IPS-18a (cell line): ENCODE measurements at regions not wholly inside any gene's neighbourhood (a gene's known extent, or its start where the extent isn't known, plus 50 kb on each side); places are given as distances from the start of the nearest gene placed in this dataset.
"Not testable (repeated sequence)": the region's sequence is repeated elsewhere in the genome, so short reads cannot be mapped to it uniquely, and the experiment has no call there.

Source experiments
- H3K27ac ChIP-seq: one replicate; pipeline ENCODE4 v1.5.1; 2013; ENCODE audit warnings: low read length
- H3K27me3 ChIP-seq: one replicate; pipeline ENCODE4 v1.6.1; 2013; ENCODE audit warnings: mild to moderate bottlenecking, low read length; ENCODE audit not compliant: control insufficient read depth, insufficient read depth
- H3K36me3 ChIP-seq: one replicate; pipeline ENCODE4 v1.6.1; 2013; ENCODE audit warnings: low read depth, low read length; ENCODE audit not compliant: control insufficient read depth
- H3K4me1 ChIP-seq: one replicate; pipeline ENCODE4 v1.6.1; 2013; ENCODE audit warnings: low read depth, low read length; ENCODE audit not compliant: control insufficient read depth
- H3K4me3 ChIP-seq: one replicate; pipeline ENCODE4 v1.5.1; 2013; ENCODE audit warnings: low read length
- H3K9ac ChIP-seq: one replicate; pipeline ENCODE4 v1.6.1; 2013; ENCODE audit warnings: mild to moderate bottlenecking, low read length, moderate library complexity
- H3K9me3 ChIP-seq: one replicate; pipeline ENCODE4 v1.6.1; 2013; ENCODE audit warnings: low read depth, low read length; ENCODE audit not compliant: control insufficient read depth

DNA sequence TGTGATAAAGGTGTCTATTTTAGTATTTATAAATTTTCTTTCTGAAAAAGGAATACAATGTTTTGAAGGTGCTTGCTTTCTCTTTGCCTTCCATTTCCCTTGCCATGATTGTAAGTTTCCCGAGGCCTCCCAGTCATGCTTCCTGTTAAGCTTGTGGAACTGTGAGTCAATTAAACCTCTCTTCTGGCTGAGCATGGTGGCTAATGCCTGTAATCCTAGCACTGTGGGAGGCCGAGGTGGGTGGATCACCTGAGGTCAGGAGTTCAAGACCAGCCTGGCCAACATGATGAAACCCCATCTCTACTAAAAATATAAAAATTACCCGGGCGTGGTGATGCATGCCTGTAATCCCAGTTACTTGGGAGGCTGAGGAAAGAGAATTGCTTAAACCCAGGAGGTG is 187.7 kb downstream of the C9orf152 start:
- not testable (repeated sequence) for H3K9ac ChIP-seq, H3K27me3 ChIP-seq, H3K27ac ChIP-seq, H3K9me3 ChIP-seq, H3K4me1 ChIP-seq, H3K4me3 ChIP-seq, H3K36me3 ChIP-seq

DNA sequence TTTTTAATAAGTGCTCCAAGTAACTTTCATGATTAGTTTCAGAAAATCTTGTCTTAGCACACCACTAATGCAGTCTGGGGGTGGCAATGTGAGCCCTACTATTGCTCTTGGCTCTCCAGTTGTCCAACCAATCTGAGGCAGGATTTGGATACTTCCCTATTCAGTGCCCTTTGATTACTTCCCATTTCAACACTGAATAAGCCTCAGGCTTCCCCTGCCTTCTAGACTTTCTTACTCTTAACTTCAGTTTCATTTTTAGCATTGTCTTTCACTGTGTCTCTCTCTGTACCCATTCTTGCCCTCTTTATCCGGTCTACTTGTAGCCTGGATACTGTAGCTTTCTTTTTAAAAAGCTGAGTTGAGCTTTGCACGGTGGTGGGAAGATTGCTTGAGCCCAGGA is 186.1 kb downstream of the C9orf152 start:
- Histone ChIP-seq H3K4me3 (no peak overlapping the region), H3K9ac (no peak overlapping the region), H3K27me3 (no peaks in the 10 kb centered on the region), H3K9me3 (no peaks in the 10 kb centered on the region), H3K4me1 (peaks cover 2% of the 10 kb centered on the region), H3K27ac (no peak overlapping the region), H3K36me3 (no peaks in the 10 kb centered on the region)

DNA sequence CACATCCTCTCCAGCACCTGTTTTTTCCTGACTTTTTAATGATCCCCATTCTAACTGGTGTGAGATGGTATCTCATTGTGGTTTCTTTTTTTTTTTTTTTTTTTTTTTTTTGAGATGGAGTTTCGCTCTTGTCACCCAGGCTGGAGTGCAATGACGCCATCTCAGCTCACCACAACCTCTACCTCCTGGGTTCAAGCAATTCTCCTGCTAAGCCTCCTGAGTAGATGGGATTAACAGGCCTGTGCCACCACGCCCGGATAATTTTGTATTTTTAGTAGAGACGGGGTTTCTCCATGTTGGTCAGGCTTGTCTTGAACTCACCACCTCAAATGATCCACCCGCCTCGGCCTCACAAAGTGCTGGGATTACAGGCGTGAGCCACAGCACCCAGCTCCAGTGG is 184.7 kb downstream of the C9orf152 start:
- peaks cover 15% of the 10 kb centered on the region for H3K4me1 ChIP-seq
- not testable (repeated sequence) for H3K9me3 ChIP-seq, H3K27me3 ChIP-seq, H3K4me3 ChIP-seq, H3K36me3 ChIP-seq, H3K9ac ChIP-seq, H3K27ac ChIP-seq

DNA sequence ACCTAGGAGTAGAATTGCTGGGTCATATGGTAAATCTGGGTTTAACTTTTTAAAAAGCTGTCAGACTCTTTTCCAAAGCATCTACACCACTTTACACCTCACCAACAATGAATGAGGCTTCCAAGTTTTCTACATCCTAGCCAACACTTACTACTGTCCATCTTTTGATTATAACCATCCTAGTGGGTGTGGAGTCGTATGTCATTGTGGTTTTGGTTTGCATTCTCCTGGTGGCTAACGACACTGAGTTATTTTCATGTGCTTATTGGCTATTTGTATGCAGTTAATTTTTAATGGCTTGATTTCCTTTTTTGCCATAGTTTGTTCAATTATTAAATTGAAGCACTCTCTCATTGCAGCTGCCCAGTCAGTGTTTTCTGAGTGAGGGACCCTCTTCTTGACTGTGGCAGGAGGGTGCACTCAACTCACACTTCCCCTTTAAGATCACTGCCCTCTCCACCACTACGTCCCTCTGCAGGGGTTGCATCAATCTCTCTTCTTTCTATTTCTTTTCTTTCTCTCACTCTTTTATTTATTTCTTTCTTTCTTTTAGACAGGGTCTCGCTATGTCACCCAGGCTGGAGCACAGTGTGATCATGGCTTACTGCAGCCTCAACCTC is 182.3 kb downstream of the C9orf152 start:
- Histone ChIP-seq H3K27ac (no peak overlapping the region), H3K27me3 (no peaks in the 10 kb centered on the region), H3K36me3 (no peaks in the 10 kb centered on the region), H3K4me3 (no peak overlapping the region), H3K9ac (no peak overlapping the region), H3K4me1 (peaks cover 16% of the 10 kb centered on the region), H3K9me3 (no peaks in the 10 kb centered on the region)

DNA sequence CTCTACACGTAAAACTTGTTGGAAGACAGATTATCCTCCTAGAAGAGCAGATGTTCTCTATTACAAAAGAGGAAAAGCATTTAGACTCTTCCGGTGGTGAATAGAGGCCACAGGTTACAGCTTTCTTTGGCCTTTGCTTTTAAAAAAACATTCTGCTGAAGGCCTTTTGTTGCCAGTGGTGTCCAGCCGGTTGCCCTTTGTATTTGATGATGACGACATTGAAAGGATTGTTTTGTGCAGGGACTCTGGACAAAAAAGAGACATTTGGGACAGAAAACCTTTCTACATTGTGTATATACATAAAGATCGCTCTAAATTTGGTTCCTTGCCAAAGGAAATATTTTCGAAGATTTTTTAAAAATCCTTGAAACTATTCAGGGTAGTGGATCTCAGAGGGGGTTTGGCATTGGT is 180.3 kb downstream of the C9orf152 start:
- no peaks in the 10 kb centered on the region for H3K9me3 ChIP-seq
- H3K9ac ChIP-seq: peak overlapping the region; percentile 26
- H3K36me3 ChIP-seq: no peaks in the 10 kb centered on the region
- H3K27ac ChIP-seq: no peak overlapping the region
- H3K4me3 ChIP-seq: no peak overlapping the region
- peaks cover 16% of the 10 kb centered on the region for H3K4me1 ChIP-seq
- H3K27me3 ChIP-seq: no peaks in the 10 kb centered on the region

DNA sequence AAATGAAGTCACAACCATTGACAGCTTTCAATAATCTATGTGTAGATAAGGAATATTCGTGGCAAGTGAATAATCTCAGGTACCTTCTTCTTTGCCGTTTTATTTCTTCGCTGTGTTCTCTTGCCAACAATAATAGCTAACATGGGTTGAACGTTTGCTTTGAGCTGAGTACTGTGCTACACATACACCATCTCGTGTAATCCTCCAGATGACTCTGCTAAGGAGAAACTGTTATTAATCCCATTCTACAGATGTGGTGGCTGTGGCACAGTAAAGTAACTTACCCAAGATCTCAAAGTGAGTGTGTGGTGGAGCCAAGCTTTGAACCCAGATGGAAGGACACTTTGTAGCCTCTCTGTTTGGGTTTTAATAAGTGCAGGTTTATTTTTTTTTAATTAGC is 179.7 kb downstream of the C9orf152 start:
- no peak overlapping the region for H3K27ac ChIP-seq
- H3K36me3 ChIP-seq: no peaks in the 10 kb centered on the region
- H3K9me3 ChIP-seq: no peaks in the 10 kb centered on the region
- H3K4me1 ChIP-seq: peaks cover 16% of the 10 kb centered on the region
- H3K4me3 ChIP-seq: no peak overlapping the region
- no peak overlapping the region for H3K9ac ChIP-seq
- H3K27me3 ChIP-seq: no peaks in the 10 kb centered on the region

DNA sequence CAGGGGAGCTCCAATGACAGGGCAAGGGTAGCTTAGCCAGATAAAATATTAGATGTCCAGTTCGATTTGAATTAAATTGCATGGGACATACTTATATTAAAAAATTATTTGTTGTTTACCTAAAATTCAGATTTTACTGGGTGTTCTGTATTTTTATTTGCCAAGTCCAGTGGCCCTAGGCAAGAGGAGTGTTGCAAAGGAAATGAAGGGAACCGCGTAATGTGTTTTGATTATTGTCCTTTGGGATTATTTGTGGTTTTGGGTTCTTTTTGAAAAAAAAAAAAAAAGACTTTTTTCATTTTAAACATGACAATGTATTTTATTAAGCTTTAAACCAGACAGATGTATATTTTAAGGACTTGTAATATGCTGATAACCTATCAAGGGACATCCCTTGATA is 179.3 kb downstream of the C9orf152 start:
- Histone ChIP-seq H3K27me3 (no peaks in the 10 kb centered on the region), H3K4me1 (peaks cover 16% of the 10 kb centered on the region)

DNA sequence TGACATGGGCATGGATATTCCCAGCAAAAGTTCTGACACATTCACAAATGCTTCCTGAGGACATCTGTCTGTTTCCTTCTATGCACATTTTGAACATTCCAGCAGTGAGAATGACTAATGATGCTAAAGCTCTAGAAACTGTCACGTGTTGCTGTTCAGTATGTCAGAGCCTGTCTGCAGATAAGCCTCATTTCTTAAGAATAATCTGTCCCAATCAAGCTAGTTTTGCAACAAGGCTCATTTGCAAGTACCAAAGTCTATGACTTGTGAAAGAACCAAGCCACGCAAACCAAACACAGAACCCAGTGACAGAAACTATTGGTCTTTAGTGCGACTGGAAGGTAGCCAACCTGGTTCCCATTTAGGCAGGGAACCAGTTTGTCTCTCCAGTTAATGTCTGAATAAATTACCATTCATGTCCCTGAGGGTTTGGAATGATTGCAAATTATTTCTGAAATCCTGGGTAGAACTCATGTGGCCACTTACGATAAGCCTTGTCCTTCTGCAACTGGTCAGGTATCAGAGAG is 178.5 kb downstream of the C9orf152 start:
- H3K27ac ChIP-seq: no peak overlapping the region
- H3K9me3 ChIP-seq: no peaks in the 10 kb centered on the region
- H3K27me3 ChIP-seq: no peaks in the 10 kb centered on the region
- peaks cover 16% of the 10 kb centered on the region for H3K4me1 ChIP-seq
- no peak overlapping the region for H3K9ac ChIP-seq
- H3K4me3 ChIP-seq: no peak overlapping the region
- no peaks in the 10 kb centered on the region for H3K36me3 ChIP-seq

More for the DNA sequence above, 179.3 kb downstream of the C9orf152 start:
- Histone ChIP-seq H3K4me3 (no peak overlapping the region), H3K36me3 (no peaks in the 10 kb centered on the region), H3K9me3 (no peaks in the 10 kb centered on the region), H3K9ac (no peak overlapping the region), H3K27ac (no peak overlapping the region)

DNA sequence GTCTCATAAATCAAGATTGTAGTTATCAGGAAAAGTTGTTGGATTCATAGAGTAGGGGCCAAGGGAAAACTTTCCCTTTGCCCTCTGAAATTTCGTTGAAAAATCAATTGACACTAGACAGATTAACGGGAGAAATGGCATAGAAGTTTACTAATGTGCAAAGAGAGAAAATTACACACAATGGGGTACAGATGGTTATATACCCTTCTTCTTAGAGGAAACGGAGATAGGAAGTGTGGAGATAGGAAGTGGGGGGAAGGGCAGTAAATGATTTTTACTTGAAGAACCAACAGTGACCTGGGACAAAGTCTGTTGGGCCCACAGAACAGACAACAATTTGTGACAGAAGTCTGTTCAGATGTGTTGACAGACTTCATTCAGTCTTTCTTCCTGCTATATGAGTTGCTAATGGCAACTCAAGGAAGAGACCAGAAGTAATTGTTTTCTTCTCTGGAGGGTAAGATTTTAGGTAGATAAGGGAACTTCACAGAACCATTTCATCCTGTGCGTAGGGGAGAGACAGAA is 177.9 kb downstream of the C9orf152 start:
- H3K27ac ChIP-seq: no peak overlapping the region
- no peak overlapping the region for H3K9ac ChIP-seq
- peaks cover 16% of the 10 kb centered on the region for H3K4me1 ChIP-seq
- H3K36me3 ChIP-seq: no peaks in the 10 kb centered on the region
- no peaks in the 10 kb centered on the region for H3K27me3 ChIP-seq
- no peaks in the 10 kb centered on the region for H3K9me3 ChIP-seq
- no peak overlapping the region for H3K4me3 ChIP-seq

DNA sequence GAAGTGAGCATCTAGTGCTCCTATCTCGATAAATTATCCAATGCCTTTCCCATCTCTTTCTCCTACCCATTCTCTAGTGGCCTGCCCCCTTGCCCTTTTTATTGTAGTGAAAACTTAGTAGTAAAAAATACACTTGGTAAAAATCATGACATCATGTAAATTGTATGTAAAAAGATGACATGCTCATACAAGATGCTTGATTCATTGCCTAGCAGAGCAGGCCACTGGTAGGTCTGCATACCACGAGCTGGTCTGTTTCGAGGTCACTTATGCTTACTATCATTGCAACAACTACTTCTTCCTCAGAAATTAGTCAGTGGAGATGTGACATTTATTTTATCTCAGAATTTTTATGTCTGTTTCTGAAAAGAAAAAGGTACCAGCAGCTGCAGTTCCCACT is 177.3 kb downstream of the C9orf152 start:
- Histone ChIP-seq H3K27me3 (no peaks in the 10 kb centered on the region), H3K4me1 (peaks cover 16% of the 10 kb centered on the region), H3K27ac (no peak overlapping the region), H3K9me3 (no peaks in the 10 kb centered on the region), H3K9ac (no peak overlapping the region), H3K36me3 (no peaks in the 10 kb centered on the region), H3K4me3 (no peak overlapping the region)

DNA sequence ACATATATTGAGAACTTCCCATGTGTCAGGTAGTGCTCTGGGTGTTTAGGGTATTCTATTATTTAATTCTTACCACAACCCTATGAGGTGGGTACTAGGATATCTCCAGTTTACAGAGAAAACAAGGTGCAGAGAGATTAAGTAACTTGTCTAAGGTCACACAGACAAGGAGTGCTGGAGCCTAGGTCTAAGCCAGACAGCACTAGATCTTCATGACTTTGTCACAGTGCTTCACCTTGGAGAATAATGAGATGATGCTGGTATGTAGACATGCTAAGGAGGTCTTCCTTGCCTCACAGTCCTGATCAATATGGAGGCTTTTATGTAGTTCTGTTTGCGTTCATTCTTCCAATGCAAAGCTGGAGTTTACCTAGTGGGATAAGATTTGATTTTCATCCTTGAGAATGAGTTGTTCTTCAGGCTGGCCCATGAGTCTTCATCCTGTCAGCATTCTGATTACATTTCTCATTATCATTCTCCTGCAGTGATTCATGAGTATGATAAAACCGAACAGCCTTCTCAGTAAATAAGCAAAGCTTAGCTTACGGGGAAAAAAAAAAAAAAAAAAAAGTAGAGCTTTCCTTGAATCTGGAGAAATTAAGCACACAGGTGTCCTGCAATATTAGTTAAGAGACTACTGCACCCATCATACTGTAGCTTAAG is 176.3 kb downstream of the C9orf152 start:
- Histone ChIP-seq H3K27ac (no peak overlapping the region), H3K9me3 (no peaks in the 10 kb centered on the region), H3K4me3 (no peak overlapping the region), H3K4me1 (peaks cover 16% of the 10 kb centered on the region), H3K36me3 (no peaks in the 10 kb centered on the region), H3K27me3 (no peaks in the 10 kb centered on the region), H3K9ac (no peak overlapping the region)

DNA sequence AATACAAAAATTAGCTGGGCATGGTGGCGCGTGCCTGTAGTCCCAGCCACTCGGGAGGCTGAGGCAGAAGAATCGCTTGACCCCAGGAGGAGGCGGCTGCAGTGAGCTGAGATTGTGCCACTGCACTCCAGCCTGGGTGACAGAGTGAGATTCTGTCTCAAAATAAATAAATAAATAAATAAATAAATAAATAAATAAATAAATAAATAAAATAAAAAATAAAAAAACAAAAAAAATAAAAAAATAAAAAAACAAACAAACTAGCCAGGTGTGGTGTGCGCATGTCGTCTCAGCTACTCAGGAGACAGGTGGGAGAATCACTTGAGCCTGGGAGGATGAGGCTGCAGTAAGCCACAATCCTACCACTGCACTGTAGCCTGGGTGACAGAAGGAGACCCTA is 175.4 kb downstream of the C9orf152 start:
- not testable (repeated sequence) for H3K9me3 ChIP-seq, H3K4me3 ChIP-seq, H3K9ac ChIP-seq, H3K27ac ChIP-seq, H3K36me3 ChIP-seq, H3K4me1 ChIP-seq, H3K27me3 ChIP-seq
